ENCODE measurements at regions not wholly inside any gene's neighbourhood (a gene's known extent, or its start where the extent isn't known, plus 50 kb on each side); places are given as distances from the start of the nearest gene placed in this dataset.

GRCh38 chr3:146334151-146334550, 83.2 kb upstream of the PLSCR4 start:
- Mint-ChIP-seq H3K27ac (no peak overlapping the region), H3K9me3 (no peaks in the 10 kb centered on the region), H3K27me3 (no peaks in the 10 kb centered on the region), H3K4me1 (ENCODE audit: low read depth) (no peaks in the 10 kb centered on the region), H3K36me3 (ENCODE audit: low read depth) (no peaks in the 10 kb centered on the region), H3K4me3 (no peak overlapping the region)
- intact Hi-C loops (cut with micrococcal nuclease): loop anchor here (5.0 kb wide), 1 partner anchor 243 kb away; no protein-coding TSS in a partner anchor

DNA sequence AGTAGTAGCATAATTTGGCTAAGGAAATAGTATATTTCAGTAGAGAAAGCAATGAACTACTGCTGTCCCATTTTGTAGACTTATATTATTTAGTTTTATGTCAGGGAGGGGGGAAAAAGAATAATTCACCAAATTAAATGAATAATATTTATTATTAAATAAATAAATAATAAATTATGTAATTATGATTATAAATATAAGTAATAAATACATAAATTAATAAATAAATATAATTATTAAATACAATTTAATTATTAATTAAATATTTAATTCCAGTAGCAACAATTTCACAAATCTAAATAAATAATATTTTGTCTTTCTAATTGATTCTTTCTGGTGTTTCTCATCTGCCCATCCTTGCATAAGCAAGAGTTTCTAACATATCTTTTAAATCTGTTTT, 81.1 kb upstream of the PLSCR4 start:
- Mint-ChIP-seq H3K9me3 (no peaks in the 10 kb centered on the region), H3K27me3 (no peaks in the 10 kb centered on the region)

DNA sequence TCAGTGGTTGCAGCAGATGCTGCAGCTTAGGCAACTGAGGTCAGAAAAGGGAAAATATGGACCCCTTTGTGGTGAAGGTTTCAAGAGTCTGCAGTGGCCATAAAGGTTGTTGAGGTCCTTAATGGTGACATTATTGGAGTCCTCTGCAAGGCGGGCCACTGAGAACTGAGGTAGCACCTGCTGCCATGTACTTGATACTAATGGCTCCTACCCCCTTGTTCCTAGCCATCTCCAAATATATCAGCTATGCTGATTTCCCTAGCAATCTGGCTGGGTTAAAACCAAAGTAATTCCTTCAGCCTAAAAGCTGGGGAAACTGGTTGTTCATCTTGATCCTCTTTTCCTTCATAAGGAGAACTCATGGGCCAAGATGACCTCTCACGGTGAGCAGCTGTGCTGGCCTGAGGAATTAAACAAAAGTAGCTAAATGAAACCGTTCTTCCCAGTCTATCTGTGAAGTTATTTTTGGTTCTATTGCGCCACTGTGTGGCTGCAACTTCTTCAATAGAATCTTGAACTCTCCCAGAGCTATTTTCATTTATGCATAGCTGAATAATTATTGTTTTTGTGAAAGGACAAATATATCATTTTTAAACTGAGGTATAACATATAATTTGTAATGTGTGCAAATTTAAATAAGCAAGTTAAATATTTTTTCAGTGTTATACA, 76.1 kb upstream of the PLSCR4 start:
- intact Hi-C loops (cut with micrococcal nuclease): loop anchor here (1.0 to 10.0 kb wide), 2 partner anchors 107 to 262 kb away; no protein-coding TSS in a partner anchor
- Mint-ChIP-seq H3K4me3 (no peak overlapping the region), H3K27me3 (no peaks in the 10 kb centered on the region), H3K9me3 (no peaks in the 10 kb centered on the region), H3K4me1 (ENCODE audit: low read depth) (no peaks in the 10 kb centered on the region), H3K27ac (no peak overlapping the region), H3K36me3 (ENCODE audit: low read depth) (no peaks in the 10 kb centered on the region)

More for the DNA sequence above, 81.1 kb upstream of the PLSCR4 start:
- Mint-ChIP-seq H3K4me1 (ENCODE audit: low read depth) (no peaks in the 10 kb centered on the region), H3K27ac (no peak overlapping the region), H3K36me3 (ENCODE audit: low read depth) (no peaks in the 10 kb centered on the region), H3K4me3 (no peak overlapping the region)
- intact Hi-C loops (cut with micrococcal nuclease): loop anchor here (5.0 kb wide), 1 partner anchor 245 kb away; no protein-coding TSS in a partner anchor

DNA sequence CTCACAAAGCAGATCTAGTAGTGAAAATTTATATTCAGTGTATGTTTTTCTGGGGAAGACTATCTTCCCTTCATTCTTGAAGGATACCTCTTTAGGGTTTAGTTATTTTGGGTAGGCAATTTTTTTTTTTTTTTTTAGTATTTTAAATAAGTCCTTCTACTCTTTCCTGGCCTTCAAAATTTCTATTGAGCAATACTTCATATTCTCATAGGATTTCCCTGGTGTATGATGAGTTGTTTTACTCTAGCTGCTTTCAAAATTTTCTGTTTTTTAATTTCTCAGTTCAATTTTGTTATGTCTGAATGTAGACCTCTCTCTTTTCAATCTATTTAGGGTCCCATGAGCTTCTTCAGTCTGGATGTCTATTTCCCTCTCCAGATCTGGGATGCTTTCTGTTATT, 74.3 kb upstream of the PLSCR4 start:
- H3K27ac Mint-ChIP-seq: no peak overlapping the region
- no peak overlapping the region for H3K4me3 Mint-ChIP-seq
- no peaks in the 10 kb centered on the region for H3K27me3 Mint-ChIP-seq
- no peaks in the 10 kb centered on the region for H3K36me3 Mint-ChIP-seq (ENCODE audit: low read depth)
- no peaks in the 10 kb centered on the region for H3K4me1 Mint-ChIP-seq (ENCODE audit: low read depth)
- no peaks in the 10 kb centered on the region for H3K9me3 Mint-ChIP-seq
- intact Hi-C loops (cut with micrococcal nuclease): loop anchor here (10.0 kb wide), 1 partner anchor 260 kb away; no protein-coding TSS in a partner anchor

DNA sequence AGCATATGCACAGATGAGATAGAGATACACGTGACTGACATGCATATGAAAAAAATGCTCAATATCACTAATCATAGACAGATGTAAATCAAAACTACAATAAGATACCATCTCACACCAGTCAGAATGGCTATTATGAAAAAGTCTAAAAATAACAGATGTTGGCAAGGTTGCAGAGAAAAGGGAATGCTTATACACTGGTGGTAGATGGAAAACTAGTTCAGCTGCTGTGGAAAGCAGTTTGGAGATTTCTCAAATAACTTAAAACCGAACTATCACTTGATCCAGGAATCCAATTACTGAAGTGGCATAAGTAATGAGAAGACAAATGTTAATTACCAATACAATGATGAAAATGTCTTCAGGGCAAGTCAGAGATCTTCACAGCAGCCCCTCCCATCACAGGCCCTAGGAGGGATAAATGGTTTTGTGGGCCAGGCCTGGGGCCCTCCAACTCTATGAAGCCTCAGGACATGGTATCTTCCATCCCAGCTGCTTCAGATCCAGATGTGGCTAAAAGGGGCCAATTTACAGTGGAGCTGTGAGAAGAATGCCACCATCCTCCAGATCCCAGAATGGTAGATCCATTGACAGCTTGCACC, 71.4 kb upstream of the PLSCR4 start:
- Mint-ChIP-seq H3K27ac (no peak overlapping the region), H3K27me3 (no peaks in the 10 kb centered on the region), H3K4me3 (no peak overlapping the region), H3K4me1 (ENCODE audit: low read depth) (no peaks in the 10 kb centered on the region), H3K36me3 (ENCODE audit: low read depth) (no peaks in the 10 kb centered on the region), H3K9me3 (no peaks in the 10 kb centered on the region)
- intact Hi-C loops (cut with micrococcal nuclease): loop anchor here (10.0 kb wide), 1 partner anchor 258 kb away; no protein-coding TSS in a partner anchor

GRCh38 chr3:146314871-146315270, 64.0 kb upstream of the PLSCR4 start:
- H3K9me3 Mint-ChIP-seq: peaks cover 12% of the 10 kb centered on the region
- H3K27ac Mint-ChIP-seq: no peak overlapping the region
- no peaks in the 10 kb centered on the region for H3K36me3 Mint-ChIP-seq (ENCODE audit: low read depth)
- intact Hi-C loops (cut with micrococcal nuclease): no loop called here
- H3K4me1 Mint-ChIP-seq (ENCODE audit: low read depth): no peaks in the 10 kb centered on the region
- H3K4me3 Mint-ChIP-seq: no peak overlapping the region
- H3K27me3 Mint-ChIP-seq: no peaks in the 10 kb centered on the region

- intact Hi-C loops (cut with micrococcal nuclease): no loop called here
- H3K36me3 Mint-ChIP-seq (ENCODE audit: low read depth): no peaks in the 10 kb centered on the region
- H3K27me3 Mint-ChIP-seq: no peaks in the 10 kb centered on the region
- H3K4me1 Mint-ChIP-seq (ENCODE audit: low read depth): no peaks in the 10 kb centered on the region
- no peak overlapping the region for H3K27ac Mint-ChIP-seq
- H3K9me3 Mint-ChIP-seq: peaks cover 12% of the 10 kb centered on the region
- H3K4me3 Mint-ChIP-seq: no peak overlapping the region
Measured at GRCh38 chr3:146313746-146314111, 62.8 kb upstream of the PLSCR4 start.

GRCh38 chr3:146313031-146313745, 62.3 kb upstream of the PLSCR4 start:
- Mint-ChIP-seq H3K36me3 (ENCODE audit: low read depth) (no peaks in the 10 kb centered on the region), H3K27me3 (no peaks in the 10 kb centered on the region)
- intact Hi-C loops (cut with micrococcal nuclease): no loop called here

DNA sequence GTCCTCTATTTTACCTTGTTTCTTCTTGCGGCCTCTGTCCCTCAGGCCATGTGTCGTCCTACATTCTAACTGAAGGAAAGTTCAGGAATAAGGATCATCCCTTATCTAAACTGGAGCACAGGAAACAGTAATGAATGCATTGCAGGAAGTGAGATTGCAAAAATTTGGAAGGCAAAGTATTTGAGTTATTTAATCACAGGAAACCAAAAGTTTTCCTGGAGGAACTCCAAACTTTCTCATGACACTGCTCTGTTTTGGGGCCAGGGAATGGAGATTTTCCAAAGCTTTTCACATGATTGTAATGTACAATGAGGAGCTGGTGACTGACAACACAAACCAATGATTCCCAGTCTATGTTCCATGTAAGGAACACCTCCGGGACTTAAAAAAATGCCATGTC, 57.8 kb upstream of the PLSCR4 start:
- no peaks in the 10 kb centered on the region for H3K27me3 Mint-ChIP-seq
- H3K4me3 Mint-ChIP-seq: no peak overlapping the region
- peaks cover 23% of the 10 kb centered on the region for H3K9me3 Mint-ChIP-seq
- H3K36me3 Mint-ChIP-seq (ENCODE audit: low read depth): no peaks in the 10 kb centered on the region
- H3K27ac Mint-ChIP-seq: no peak overlapping the region
- no peaks in the 10 kb centered on the region for H3K4me1 Mint-ChIP-seq (ENCODE audit: low read depth)
- intact Hi-C loops (cut with micrococcal nuclease): no loop called here

More at GRCh38 chr3:146313031-146313745, 62.3 kb upstream of the PLSCR4 start:
- Mint-ChIP-seq H3K4me3 (no peak overlapping the region), H3K4me1 (ENCODE audit: low read depth) (no peaks in the 10 kb centered on the region), H3K9me3 (peaks cover 12% of the 10 kb centered on the region), H3K27ac (no peak overlapping the region)

DNA sequence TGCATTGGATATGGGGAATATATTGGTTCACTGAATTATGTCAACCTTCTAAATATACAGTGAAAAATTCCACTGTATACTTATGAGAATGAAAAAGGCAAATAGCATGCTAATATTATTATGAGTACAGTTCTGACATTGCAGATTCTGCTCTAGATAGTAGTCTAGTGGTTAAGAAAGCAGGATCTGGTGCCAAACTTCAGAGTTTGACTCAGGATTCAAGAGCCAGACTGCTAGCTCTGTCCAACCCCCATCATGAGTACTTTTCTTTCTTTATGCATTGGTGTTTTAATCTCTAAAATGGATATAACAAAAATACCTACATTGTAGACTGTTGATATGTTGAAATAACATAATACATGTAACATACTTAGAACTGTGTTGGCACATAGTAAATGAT, 57.3 kb upstream of the PLSCR4 start:
- intact Hi-C loops (cut with micrococcal nuclease): no loop called here
- Mint-ChIP-seq H3K4me3 (no peak overlapping the region), H3K27me3 (no peaks in the 10 kb centered on the region), H3K9me3 (peaks cover 23% of the 10 kb centered on the region), H3K27ac (no peak overlapping the region), H3K36me3 (ENCODE audit: low read depth) (no peaks in the 10 kb centered on the region), H3K4me1 (ENCODE audit: low read depth) (no peaks in the 10 kb centered on the region)

GRCh38 chr3:146307456-146307725, 56.5 kb upstream of the PLSCR4 start:
- Mint-ChIP-seq H3K27me3 (no peaks in the 10 kb centered on the region), H3K27ac (no peak overlapping the region), H3K4me1 (ENCODE audit: low read depth) (no peaks in the 10 kb centered on the region), H3K4me3 (no peak overlapping the region), H3K9me3 (peaks cover 22% of the 10 kb centered on the region), H3K36me3 (ENCODE audit: low read depth) (no peaks in the 10 kb centered on the region)
- intact Hi-C loops (cut with micrococcal nuclease): no loop called here

- H3K36me3 Mint-ChIP-seq (ENCODE audit: low read depth): no peaks in the 10 kb centered on the region
- H3K4me3 Mint-ChIP-seq: no peak overlapping the region
- H3K4me1 Mint-ChIP-seq (ENCODE audit: low read depth): no peaks in the 10 kb centered on the region
- H3K27me3 Mint-ChIP-seq: no peaks in the 10 kb centered on the region
- H3K27ac Mint-ChIP-seq: no peak overlapping the region
- H3K9me3 Mint-ChIP-seq: peaks cover 16% of the 10 kb centered on the region
- intact Hi-C loops (cut with micrococcal nuclease): no loop called here
Measured at GRCh38 chr3:146306656-146307455, 56.0 kb upstream of the PLSCR4 start.

DNA sequence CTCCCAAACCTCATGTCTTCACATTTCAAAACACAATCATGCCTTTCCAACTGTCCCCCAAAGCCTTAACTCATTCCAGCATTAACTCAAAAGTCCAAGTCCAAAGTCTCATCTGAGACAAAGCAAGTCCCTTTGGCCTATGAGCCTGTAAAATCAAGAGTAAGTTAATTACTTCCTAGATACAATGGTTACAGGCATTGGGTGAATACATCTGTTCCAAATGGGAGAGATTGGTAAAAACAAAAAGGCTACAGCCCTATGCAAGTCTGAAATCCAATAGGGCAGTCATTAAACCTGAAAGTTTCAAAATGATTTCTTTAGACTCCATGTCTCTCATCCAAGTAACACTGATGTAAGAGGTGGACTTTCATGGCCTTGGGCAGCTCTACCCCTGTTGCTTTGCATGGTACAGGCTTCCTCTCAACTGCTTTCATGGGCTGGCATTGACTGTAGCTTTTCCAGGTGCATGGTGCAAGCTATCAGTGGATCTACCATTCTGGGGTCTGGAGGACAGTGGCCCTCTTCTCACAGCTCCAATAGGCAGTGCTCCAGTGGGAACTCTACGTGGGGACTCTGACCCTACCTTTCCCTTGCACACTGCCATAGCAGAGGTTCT, 55.0 kb upstream of the PLSCR4 start:
- H3K27ac Mint-ChIP-seq: no peak overlapping the region

More for the DNA sequence above, 55.0 kb upstream of the PLSCR4 start:
- Mint-ChIP-seq H3K4me1 (ENCODE audit: low read depth) (no peaks in the 10 kb centered on the region), H3K36me3 (ENCODE audit: low read depth) (no peaks in the 10 kb centered on the region), H3K4me3 (no peak overlapping the region), H3K9me3 (peaks cover 15% of the 10 kb centered on the region), H3K27me3 (no peaks in the 10 kb centered on the region)
- intact Hi-C loops (cut with micrococcal nuclease): no loop called here
